Choroid plexus epithelial cell (primary cell): ENCODE measurements at regions not wholly inside any gene's neighbourhood (a gene's known extent, or its start where the extent isn't known, plus 50 kb on each side); places are given as distances from the start of the nearest gene placed in this dataset.

Source experiments
- DNase-seq: peaks from one replicate; pipeline ENCODE4 v3.0.0-alpha.2; 2010; ENCODE audit warnings: low read depth
- H3K4me3 ChIP-seq: 2 replicates; pipeline ENCODE4 v1.5.1; 2011; ENCODE audit warnings: low read depth, mild to moderate bottlenecking, control low read depth, low read length, moderate library complexity
- TF ChIP-seq, protein P1 (sequence below): conservative IDR thresholded peaks from 2 replicates; pipeline ENCODE4 v1.5.1; 2011; ENCODE audit warnings: low read depth, mild to moderate bottlenecking, control low read depth, inconsistent platforms, low read length, moderate library complexity

DNA sequence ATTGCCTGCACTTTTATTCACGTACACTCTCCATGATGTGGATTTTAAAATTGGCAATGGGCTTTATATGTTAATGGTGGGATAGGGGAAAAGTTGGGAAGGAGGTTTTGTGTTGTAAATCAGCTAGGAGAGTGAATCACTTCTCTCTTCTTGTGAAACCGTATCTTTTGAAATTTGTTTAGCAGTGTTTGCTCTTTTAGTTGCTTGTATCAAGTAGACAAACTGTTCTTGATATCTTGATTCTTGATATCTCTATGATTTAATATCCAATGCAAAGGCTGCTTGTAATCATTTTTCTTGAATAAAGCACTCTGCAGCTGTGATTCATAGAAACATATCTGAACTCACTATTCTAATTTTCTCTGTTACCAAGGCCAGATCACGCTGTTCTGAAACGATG is 615.1 kb downstream of the CCER1 start:
- H3K4me3 ChIP-seq, result no peak overlapping the region
- TF ChIP-seq, protein P1, sequence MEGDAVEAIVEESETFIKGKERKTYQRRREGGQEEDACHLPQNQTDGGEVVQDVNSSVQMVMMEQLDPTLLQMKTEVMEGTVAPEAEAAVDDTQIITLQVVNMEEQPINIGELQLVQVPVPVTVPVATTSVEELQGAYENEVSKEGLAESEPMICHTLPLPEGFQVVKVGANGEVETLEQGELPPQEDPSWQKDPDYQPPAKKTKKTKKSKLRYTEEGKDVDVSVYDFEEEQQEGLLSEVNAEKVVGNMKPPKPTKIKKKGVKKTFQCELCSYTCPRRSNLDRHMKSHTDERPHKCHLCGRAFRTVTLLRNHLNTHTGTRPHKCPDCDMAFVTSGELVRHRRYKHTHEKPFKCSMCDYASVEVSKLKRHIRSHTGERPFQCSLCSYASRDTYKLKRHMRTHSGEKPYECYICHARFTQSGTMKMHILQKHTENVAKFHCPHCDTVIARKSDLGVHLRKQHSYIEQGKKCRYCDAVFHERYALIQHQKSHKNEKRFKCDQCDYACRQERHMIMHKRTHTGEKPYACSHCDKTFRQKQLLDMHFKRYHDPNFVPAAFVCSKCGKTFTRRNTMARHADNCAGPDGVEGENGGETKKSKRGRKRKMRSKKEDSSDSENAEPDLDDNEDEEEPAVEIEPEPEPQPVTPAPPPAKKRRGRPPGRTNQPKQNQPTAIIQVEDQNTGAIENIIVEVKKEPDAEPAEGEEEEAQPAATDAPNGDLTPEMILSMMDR, result no peak
- no peak for DNase-seq

DNA sequence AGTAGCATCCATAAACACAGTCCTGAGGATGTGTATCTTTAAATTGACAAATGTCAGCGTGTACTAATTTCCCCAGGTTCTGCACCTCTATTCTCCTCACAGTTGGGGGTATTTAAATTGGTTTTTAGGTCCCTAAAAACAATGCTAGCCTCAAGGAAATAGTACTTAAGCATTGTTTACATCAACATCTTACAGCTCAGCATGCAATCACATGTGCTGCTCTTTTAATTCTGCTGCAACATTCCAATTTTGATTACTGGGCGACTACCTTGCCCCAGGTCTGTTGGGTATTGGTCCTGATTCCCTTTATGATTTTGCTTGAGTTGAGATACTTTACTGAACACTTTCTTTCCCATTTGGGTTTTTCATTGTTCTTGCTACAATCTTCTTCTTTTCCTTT is 616.6 kb downstream of the CCER1 start:
- TF ChIP-seq, protein P1, result no peak
- DNase-seq, result no peak

DNA sequence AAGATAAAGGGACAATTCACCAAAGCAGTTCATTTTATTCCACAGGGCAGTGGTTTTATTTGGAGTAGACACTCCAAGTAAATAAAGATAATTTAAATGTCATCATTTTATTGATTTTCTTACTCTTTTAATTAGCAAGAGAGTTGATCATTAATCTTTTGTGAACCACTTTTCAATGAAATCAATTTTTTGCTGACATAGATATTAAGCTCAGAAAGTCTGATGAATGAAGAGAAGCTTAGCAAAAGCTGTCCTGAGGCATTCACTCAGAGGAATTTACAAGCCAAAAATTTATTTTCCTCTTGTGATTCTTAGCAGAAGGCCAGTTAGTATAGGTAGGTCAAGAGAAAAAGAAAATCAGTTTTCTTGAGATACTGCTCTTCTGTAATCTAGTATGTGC is 618.0 kb downstream of the CCER1 start:
- TF ChIP-seq, protein P1, result no peak
- no peak for DNase-seq

More for the DNA sequence above, 616.6 kb downstream of the CCER1 start:
- H3K4me3 ChIP-seq, result no peak overlapping the region

DNA sequence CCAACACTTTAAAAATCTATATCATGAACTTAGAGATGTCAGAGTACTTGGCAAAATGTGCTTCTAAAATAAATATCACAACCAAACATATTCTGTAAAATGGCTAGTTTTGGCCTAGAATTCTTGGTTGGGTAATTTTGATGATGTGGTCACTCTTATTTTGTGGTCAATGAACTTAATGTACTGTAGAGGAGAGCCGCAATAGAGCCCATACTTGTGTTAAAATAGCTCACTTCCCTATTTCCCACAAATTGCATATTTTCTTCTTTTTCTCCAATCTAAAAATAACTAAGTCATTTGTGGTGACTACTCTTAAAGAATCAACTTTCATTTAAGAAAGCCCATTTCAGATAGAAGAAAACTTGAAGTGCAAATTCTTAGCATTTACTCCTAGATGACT is 619.4 kb downstream of the CCER1 start:
- H3K4me3 ChIP-seq, result no peak overlapping the region
- peak; percentile 9 for DNase-seq
- TF ChIP-seq, protein P1, result no peak

More for the DNA sequence above, 618.0 kb downstream of the CCER1 start:
- no peak overlapping the region for H3K4me3 ChIP-seq

DNA sequence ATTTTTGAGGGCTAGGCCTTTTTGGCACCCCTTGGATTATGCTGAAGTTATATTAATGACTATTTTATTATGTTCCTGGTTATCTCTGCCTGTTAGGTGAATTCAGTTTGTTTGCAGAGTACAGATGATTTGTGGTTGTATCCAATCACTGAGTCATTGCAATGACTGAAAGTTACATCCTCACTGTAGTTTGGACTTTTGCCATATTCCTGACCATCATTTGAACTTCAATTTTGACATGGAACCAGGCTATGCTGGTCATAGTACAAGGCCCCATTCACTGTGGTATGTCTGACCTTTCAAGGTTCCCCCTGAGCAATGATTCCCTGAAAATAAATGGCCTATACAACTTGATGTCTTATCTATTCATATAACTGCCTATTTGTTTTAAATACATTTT is 621.0 kb downstream of the CCER1 start:
- peak; percentile 55 for DNase-seq
- TF ChIP-seq, protein P1, result no peak
- no peak overlapping the region for H3K4me3 ChIP-seq

DNA sequence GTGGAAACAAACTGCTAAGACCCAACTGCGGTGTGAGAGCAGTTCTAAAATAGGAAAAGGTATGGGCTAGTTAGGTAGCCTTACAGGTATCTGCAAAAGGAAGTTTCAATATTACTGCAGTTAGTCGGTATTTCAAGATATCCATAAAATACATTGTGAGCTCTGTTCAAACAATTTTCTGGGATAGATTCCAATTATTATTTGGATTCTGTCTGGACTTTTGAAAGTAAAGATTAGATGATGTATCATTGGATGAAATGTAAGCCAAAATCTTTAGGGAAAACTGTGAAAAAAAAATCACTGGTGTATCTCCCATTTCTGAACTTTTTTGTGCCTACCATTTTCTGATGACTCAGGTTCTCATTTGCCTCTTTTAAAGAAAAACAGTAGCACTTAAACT is 621.6 kb downstream of the CCER1 start:
- H3K4me3 ChIP-seq, result no peak overlapping the region
- no peak for DNase-seq
- TF ChIP-seq, protein P1, result no peak

DNA sequence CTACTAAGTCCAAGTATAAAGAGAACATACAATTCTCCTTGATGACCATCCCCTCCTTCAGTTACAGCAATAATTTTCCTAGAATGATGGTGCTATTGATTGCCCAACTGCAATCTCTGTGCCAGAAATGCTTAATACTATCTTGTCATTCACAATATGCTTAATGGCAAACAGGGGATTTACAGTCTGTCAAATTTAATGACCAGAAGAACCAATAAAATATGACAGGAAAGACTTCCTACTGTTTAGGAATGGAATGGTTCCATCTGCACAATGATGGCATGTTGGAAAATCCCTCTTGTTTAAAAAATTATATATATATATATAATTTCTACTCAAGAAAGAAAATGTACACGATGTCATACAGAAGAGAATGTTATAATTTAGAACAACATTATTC is 623.2 kb downstream of the CCER1 start:
- TF ChIP-seq, protein P1, result no peak
- DNase-seq, result no peak
- H3K4me3 ChIP-seq, result no peak overlapping the region
